ENCODE measurements at regions not wholly inside any gene's neighbourhood (a gene's known extent, or its start where the extent isn't known, plus 50 kb on each side); places are given as distances from the start of the nearest gene placed in this dataset.
"Not testable (repeated sequence)": the region's sequence is repeated elsewhere in the genome, so short reads cannot be mapped to it uniquely, and the experiment has no call there.

GRCh38 chr2:136284226-136285119 is 166.5 kb upstream of the CXCR4 start:
- Mint-ChIP-seq H3K9me3 (no peaks in the 10 kb centered on the region), H3K27me3 (peaks cover 64% of the 10 kb centered on the region), H3K27ac (no peak overlapping the region), H3K36me3 (no peaks in the 10 kb centered on the region), H3K4me3 (no peak overlapping the region), H3K4me1 (ENCODE audit: unreplicated experiment) (peaks cover 11% of the 10 kb centered on the region)
- DNase-seq (ENCODE audit: extremely low spot score, unreplicated experiment): no peak
- TF ChIP-seq, protein P1, sequence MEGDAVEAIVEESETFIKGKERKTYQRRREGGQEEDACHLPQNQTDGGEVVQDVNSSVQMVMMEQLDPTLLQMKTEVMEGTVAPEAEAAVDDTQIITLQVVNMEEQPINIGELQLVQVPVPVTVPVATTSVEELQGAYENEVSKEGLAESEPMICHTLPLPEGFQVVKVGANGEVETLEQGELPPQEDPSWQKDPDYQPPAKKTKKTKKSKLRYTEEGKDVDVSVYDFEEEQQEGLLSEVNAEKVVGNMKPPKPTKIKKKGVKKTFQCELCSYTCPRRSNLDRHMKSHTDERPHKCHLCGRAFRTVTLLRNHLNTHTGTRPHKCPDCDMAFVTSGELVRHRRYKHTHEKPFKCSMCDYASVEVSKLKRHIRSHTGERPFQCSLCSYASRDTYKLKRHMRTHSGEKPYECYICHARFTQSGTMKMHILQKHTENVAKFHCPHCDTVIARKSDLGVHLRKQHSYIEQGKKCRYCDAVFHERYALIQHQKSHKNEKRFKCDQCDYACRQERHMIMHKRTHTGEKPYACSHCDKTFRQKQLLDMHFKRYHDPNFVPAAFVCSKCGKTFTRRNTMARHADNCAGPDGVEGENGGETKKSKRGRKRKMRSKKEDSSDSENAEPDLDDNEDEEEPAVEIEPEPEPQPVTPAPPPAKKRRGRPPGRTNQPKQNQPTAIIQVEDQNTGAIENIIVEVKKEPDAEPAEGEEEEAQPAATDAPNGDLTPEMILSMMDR (conservative IDR thresholded peaks at IDR 0.05): no peak

GRCh38 chr2:136282251-136282650 is 164.3 kb upstream of the CXCR4 start:
- TF ChIP-seq, protein P1 (conservative IDR thresholded peaks at IDR 0.05): no peak
- peaks cover 11% of the 10 kb centered on the region for H3K4me1 Mint-ChIP-seq (ENCODE audit: unreplicated experiment)
- no peak overlapping the region for H3K27ac Mint-ChIP-seq
- H3K9me3 Mint-ChIP-seq: no peaks in the 10 kb centered on the region
- no peak overlapping the region for H3K4me3 Mint-ChIP-seq
- DNase-seq (ENCODE audit: extremely low spot score, unreplicated experiment): no peak
- peaks cover 62% of the 10 kb centered on the region for H3K27me3 Mint-ChIP-seq
- H3K36me3 Mint-ChIP-seq: no peaks in the 10 kb centered on the region

GRCh38 chr2:136281281-136282114 is 163.5 kb upstream of the CXCR4 start:
- TF ChIP-seq, protein P1 (conservative IDR thresholded peaks at IDR 0.05): no peak
- no peaks in the 10 kb centered on the region for H3K9me3 Mint-ChIP-seq
- no peak overlapping the region for H3K27ac Mint-ChIP-seq
- no peaks in the 10 kb centered on the region for H3K36me3 Mint-ChIP-seq
- no peak for DNase-seq (ENCODE audit: extremely low spot score, unreplicated experiment)
- no peak overlapping the region for H3K4me3 Mint-ChIP-seq
- peaks cover 57% of the 10 kb centered on the region for H3K27me3 Mint-ChIP-seq
- H3K4me1 Mint-ChIP-seq (ENCODE audit: unreplicated experiment): peaks cover 11% of the 10 kb centered on the region

DNA sequence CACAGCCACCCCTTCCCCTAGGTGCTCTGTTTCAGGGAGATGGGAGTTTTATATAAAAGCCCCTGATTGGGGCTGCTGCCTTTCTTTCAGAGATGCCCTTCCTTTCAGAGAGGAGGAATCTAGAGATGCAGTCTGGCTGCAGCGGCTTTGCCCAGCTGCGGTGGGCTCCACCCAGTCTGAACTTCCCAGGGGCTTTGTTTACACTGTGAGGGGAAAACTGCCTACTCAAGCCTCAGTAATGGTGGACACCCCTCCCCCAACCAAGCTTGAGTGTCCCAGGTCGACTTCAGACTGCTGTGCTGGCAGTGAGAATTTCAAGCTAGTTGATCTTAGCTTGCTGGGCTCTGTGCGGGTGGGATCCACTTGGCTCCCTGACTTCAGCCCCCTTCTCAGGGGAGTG is 148.4 kb upstream of the CXCR4 start:
- H3K27me3 Mint-ChIP-seq: peaks cover 10% of the 10 kb centered on the region
- H3K4me1 Mint-ChIP-seq (ENCODE audit: unreplicated experiment); H3K27ac Mint-ChIP-seq; DNase-seq (ENCODE audit: extremely low spot score, unreplicated experiment); H3K9me3 Mint-ChIP-seq; H3K4me3 Mint-ChIP-seq; H3K36me3 Mint-ChIP-seq: not testable (repeated sequence)

GRCh38 chr2:136259551-136259950 is 141.6 kb upstream of the CXCR4 start:
- TF ChIP-seq, protein P1 (conservative IDR thresholded peaks at IDR 0.05): no peak
- no peak for DNase-seq (ENCODE audit: extremely low spot score, unreplicated experiment)
- H3K4me3 Mint-ChIP-seq: no peak overlapping the region
- H3K27ac Mint-ChIP-seq: no peak overlapping the region
- peaks cover 7% of the 10 kb centered on the region for H3K4me1 Mint-ChIP-seq (ENCODE audit: unreplicated experiment)
- no peaks in the 10 kb centered on the region for H3K36me3 Mint-ChIP-seq
- H3K9me3 Mint-ChIP-seq: peaks cover 4% of the 10 kb centered on the region
- peaks cover 9% of the 10 kb centered on the region for H3K27me3 Mint-ChIP-seq

DNA sequence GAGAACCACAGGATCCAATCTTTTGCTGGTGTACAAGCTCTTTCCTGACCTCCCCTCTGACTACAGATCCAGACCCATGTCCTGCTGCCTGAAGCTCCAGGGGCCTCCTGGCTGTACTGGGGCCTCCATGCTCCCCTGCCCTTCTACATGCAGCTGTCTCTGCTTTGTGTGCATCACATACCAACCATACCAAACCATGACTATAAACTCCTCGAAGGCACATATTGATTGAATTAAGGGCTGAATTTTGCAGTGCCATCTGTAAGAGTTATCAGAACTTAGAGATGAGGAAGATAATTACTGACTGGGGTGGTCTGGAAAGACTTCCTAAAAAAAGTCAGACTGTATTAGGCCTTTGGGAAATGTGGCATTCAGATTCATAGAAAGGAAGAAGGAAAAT is 139.9 kb upstream of the CXCR4 start:
- Mint-ChIP-seq H3K27ac (no peak overlapping the region), H3K9me3 (peaks cover 4% of the 10 kb centered on the region), H3K4me3 (no peak overlapping the region), H3K4me1 (ENCODE audit: unreplicated experiment) (peaks cover 7% of the 10 kb centered on the region), H3K36me3 (no peaks in the 10 kb centered on the region), H3K27me3 (peaks cover 8% of the 10 kb centered on the region)
- no peak for DNase-seq (ENCODE audit: extremely low spot score, unreplicated experiment)
- TF ChIP-seq, protein P1 (conservative IDR thresholded peaks at IDR 0.05): no peak

Measured in type B pancreatic cell (in vitro differentiated cells).